HG02571 (cell line): ENCODE measurements at regions not wholly inside any gene's neighbourhood (a gene's known extent, or its start where the extent isn't known, plus 50 kb on each side); places are given as distances from the start of the nearest gene placed in this dataset.

Experiments
- ATAC-seq: cut with Tn5 transposase; IDR thresholded peaks from one replicate; pipeline ENCODE4 v1.9.1; 2021; ENCODE audit warnings: mild to moderate bottlenecking, moderate library complexity; ENCODE audit not compliant: unreplicated experiment

DNA sequence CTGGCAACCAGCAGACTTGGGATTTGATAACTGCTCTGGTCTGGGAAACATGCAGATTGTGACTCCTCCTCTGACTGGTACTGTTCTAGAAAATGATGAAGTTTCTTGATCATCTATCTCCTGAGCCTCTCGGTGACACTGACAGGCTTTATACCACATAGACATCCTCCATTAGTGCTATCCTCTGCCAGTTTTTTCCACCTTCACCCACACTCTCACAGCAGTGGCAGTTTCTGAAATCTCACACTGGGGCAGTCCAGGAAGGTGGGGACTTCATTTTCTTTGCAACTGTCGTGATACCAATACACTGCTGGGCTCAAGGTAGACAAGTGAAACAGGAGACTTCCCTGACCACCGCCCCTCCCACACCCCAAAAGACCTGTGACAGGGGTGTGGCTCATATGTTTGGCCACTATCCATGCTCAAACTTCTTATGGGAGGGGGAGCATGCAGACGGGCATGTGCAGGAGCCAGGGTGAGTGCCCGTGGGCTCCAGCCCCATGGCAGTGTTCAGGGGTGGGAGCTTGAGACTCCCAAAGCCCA is 66.3 kb upstream of the RMDN2 start:
- no peak for ATAC-seq

DNA sequence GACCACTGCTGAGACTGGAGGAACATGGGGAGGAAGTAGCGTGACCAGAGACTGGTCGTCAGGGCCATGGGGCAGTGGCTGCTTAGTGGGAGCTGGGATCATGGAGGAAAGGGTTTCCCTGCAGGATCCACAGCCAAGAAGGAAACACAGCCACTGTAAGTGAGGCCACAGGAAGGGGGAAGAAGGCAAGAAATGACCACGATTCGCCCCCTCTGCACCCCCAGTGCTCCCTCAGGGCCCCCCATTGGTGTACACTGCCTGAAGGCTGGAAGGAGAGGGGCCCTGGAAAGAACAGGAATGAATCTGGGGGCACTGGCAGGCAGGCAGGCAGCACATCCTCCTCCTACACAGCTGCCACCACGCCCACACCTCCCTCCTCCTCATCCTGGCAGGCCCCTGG is 62.5 kb upstream of the RMDN2 start:
- no peak for ATAC-seq

DNA sequence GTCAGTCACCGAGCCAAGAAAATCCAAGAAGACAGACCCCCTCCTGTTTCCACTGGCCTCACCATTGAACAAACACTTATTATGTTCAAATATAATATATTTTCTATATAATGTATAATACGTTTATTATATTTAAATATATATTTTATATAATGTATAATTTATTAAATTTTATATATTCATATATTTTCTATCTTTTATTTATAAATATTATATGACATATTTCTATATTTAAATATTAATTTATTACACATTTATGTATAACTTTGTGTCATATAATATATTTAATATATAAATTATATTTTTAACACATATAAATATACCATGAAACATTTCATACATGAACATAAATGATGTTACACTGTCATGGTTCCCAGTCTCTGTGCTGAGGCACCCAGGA is 60.9 kb upstream of the RMDN2 start:
- no peak for ATAC-seq

DNA sequence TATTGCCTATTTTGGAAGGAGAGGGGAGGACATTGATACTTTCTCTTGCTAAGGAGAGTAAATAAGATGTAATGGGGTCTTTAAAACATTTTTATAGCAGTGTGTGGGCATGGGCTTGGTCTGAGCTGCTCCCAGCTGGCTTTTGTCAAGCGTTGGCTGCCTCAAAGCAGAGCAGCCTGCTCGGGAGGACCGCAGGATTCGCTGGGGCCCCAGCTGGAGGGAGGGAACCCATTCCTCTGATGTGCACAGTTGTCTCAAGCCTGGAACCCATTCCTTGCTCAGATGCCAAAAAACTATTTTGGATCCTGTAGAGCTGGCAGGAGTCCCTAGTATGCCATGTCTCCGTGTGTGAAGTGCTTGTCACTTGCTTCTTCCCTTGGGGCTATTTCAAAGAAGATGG is 59.4 kb upstream of the RMDN2 start:
- ATAC-seq = no peak

DNA sequence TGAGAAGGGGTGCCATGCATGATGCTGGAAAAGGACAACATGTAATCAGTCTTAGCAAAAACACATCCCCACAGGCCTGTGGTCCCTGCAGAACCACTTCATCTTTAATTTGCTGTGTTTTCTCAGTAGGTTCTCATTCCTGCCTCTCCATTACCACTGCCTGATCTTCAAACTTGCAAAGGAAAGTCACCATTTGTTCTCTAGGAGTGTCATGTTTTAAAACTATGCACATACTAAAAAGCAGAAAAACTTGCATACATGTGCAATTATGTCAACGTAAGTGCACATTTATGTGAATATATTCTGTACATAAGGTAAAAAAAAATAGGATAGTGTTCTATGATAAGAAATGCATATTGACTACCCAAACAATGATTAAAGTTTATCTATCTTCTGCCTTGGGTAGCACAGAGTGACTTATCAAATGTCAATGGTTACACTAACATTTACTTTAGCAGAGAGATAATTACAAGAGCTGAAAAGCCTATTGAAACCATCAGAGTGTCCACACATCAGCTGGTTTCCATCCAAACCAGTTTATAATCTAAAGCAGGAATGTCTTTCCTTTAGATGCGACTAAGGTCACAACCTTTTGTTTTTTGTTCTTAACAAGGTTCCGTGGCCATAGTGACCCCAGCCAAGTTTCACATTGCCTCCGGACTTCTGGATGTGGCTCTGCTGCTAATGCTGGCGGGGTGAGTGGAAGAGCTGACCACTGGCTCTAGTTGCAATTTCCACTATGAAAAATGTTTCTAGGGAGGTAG is 58.7 kb upstream of the RMDN2 start:
- no peak for ATAC-seq

DNA sequence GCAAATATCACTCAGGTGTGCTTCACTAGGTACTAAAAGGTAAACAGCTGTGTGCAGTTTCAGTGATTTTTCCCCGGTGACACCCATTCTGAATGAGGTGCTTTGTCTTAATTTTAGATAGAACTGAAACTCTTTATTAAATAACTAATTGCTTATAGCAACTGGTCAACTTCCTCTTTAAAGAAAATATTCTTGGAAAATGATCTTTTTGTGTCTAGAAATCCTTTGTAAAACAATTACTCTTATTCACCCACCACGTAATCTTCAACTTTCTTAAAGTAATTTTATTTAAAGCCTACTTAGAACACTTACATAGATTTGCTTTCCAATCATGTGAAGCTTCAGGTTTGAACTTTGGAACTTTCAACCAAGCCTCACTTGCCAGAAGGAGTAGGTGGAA is 57.9 kb upstream of the RMDN2 start:
- no peak for ATAC-seq

DNA sequence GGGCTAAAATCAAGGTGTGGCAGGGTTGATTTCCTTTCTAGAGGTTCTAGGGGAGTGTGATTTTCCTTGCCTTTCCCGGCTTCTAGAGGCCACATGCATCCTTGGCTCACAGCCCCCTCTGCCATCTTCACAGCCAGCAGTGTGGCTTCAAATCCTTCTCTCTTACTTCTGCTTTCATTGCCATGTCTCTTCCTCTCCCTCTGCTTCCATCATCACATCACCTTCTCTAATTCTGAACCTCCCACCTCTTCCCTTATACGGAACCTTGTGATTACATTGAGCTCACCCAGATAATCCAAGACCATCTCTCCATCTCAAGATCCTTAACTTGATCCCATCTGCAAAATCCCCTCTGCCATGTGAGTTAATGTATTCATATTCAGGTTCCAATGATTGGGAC is 56.2 kb upstream of the RMDN2 start:
- no peak for ATAC-seq

DNA sequence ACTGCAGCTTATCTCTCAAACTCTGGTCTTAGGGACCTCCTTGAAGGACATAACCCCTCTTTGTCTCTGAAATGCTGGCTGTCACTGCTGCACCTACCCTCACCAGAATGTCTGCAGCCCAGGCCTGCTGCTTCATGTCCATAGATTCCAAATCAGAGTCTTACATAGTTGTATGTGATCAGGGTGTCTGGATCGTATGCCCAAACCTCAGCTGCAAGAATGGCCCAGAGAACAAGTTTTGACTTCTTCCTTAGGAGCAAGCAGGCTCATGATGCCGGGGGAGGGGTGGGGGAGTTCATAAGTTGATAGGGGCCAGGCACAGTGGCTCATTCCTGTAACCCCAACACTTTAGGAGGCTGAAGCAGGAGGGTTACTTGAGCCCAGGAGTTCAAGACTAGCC is 55.8 kb upstream of the RMDN2 start:
- ATAC-seq = no peak

DNA sequence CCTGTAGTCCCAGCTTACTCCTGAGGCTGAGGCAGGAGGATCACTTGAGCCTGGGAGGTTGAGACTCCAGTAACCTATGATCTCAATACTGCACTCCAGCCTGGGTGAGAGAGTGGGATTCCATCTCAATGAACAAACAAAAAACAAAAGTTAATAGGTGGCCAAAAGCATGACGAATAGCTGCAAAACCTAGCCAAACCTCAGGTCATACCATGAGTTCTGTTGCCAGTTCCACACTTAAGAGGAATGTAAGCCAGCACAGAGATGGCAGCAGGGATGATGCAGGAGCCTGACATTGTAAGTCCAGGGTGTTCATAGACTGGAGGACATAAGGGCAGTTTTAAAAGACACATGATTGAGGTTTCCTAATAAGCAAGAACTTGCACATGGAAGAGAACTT is 55.3 kb upstream of the RMDN2 start:
- no peak for ATAC-seq

DNA sequence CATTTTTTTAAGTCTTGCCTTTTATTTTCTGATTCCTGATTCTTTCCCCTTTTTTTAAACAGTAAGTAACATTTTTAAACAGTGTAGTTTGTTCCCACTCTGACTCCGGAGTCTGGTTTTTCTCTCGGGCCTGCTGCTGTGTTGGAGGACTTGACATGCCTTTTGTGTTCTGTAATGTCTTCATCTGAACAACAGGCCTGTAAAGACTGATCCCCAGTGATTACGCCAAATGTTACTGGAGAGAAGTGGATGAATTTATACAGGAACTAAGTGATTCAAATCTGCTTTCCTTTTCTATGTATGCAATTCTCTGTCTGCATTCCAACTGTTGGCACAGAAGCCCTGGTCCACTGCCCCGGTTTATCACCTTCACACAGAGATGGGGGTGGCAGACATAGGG is 54.3 kb upstream of the RMDN2 start:
- ATAC-seq = no peak

DNA sequence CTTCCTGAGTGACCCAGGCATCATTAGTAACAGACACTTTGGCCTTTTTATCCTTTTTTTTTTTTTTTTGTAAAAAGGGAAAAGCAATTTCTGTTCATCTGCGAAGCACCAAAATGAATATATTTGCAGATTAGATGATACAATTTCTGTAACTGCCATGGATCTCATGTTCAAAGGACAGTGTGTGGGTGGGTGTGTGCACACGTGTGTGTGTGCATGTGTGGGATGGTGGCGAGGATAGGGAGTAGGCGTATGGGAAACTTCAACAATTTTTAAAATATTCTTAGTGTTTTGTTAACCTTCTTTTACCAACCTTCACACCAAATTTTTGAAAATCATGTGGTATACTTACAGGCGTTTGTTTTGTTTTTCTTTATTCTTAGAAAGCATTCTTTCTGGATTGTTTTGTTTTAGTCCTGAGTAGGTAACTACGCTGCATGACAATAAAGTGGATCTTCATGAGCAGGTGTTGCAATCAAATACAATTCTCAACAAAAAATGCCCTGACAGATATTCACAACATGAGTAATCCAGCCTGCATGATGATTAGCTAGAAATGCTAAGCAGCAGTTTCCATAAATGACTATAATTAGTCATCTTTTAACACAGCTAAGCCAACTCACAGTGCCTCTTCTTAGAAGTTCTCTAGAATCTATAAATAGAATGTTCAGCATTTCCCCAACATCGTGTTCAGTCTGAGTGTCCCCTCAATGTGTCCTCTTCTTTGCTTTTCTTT is 53.5 kb upstream of the RMDN2 start:
- no peak for ATAC-seq

DNA sequence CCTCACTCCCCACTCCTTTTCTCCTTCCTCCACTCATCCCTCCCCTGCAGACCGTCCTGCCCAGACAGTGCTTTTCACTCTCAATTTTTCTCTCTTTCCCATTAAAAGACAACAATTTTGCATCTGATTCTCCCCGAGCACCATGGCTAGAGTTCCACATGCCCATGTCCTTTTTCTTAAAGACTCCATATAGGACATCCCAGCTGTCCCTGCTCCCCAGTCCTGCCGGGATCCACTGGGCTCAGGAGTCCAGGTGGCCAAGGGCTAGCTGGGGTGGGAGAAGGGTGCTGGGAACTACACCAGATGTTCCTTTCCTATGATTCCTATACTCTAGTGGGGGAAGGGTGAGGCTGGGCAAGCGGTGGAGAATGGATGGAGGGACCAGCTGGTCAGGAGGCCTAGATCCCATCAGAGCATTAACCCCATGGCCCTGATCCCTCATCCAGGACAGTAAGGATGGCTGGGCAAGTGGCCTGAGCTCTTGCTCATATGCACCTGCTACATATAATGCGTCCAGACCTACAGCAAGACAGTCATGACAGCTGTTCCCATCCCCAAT is 52.8 kb upstream of the RMDN2 start:
- ATAC-seq = no peak

DNA sequence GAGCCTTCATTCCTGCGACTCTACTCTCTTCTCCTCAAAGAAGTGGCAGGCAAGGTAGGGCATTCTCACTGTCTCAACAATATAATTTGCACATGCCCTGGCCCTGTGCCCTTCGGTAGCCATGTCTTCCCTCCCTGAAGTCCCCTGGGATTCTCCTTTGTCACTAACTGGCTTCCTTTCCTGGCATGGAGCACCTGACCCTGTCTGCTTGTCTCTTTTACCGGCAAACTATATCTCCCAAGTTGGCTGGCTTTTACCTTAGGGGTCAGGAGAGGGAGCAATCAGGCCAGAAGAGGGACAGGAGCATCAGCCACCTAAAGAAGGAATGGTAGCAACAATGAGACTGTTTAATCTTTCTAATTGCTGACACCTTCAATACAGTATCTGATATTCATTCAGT is 51.9 kb upstream of the RMDN2 start:
- ATAC-seq = no peak

DNA sequence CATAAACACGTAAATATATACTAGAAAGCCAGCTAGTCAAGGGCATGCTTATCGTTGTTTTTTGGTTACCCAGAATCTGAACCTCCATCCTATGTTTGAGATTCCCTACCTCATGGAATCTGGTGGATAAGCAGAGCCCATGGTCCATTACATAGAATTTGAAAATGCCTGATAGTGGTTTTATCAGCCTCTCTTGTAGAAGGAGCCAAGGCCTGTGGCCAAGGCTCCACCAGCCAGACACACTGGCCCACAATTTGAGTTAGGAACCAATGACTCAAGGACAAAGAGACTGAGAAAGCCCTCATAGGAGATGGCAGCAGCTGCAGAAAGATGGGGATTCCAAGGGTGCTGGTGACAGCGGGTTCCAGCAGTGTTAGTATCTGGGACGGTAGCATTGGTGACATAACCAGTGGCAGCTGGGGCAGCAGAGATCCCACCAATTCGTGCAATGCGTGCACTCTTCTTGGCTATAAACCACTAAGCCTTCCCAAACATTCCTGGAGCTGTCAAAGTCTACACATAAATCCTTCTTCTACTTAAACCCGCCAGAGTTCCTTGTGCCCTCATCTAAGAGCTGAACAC is 51.2 kb upstream of the RMDN2 start:
- ATAC-seq = no peak

DNA sequence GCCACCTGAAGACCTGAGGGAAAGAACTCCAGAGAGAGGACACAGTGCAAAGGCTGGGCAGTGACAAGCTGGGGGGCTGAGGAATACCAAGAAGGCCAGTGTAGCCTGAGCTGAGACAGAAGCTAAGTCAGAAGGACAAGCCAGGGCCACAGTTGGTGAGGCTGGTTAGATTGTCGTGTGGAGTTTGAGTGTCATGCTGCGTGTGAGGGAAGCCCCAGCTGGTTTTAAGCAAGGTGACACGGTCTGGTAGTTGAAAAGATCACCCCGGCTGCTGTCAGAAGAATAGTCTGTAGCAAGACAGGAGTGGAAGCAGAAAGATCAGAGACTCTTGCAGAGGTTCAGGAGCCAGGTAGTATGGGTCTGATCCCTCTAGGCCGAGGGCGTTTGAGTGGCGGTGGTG is 50.6 kb upstream of the RMDN2 start:
- ATAC-seq = no peak
